Endothelial cell of umbilical vein (primary cell): ENCODE measurements at regions not wholly inside any gene's neighbourhood (a gene's known extent, or its start where the extent isn't known, plus 50 kb on each side); places are given as distances from the start of the nearest gene placed in this dataset.

Experiments used
- BruUV-seq: library from RNA; stranded (reverse); fragments of 400-500 nt; replicated peaks from 2 replicates; lab custom pipeline; 2021; lab: Mats Ljungman, UMichigan
- CTCF ChIA-PET: fragments of 300-600, 350-600 bp; sonication (Branson Sonifier 250); formaldehyde crosslinking; loops from one replicate; lab custom pipeline; 2021; ENCODE audit warnings: antibody characterized with exemption, inconsistent platforms; lab: Charles Lee
- POLR2A ChIA-PET: fragments of 300-600, 350-600 bp; sonication (Branson Sonifier 250); formaldehyde crosslinking; loops from one replicate; lab custom pipeline; 2021; ENCODE audit warnings: antibody characterized with exemption, inconsistent platforms; lab: Charles Lee
- DNase-seq: peaks from one replicate; pipeline ENCODE4 v3.0.0-alpha.2; 2011; ENCODE audit warnings: low read depth, low spot score
- FAIRE-seq: peaks from 2 replicates; lab custom pipeline; 2011; peaks lifted over from hg19 to GRCh38; lab: Jason Lieb, UNC
- H2AFZ ChIP-seq: 2 replicates; pipeline ENCODE4 v1.6.0; 2012; ENCODE audit warnings: low read depth, low read length, control low read depth, inconsistent platforms
- H3K27ac ChIP-seq: 2 replicates; pipeline ENCODE4 v1.5.1; 2011; ENCODE audit warnings: low read depth, mild to moderate bottlenecking, control low read depth, low read length, moderate library complexity; ENCODE audit not compliant: insufficient read depth
- H3K27me3 ChIP-seq, 2 experiments: 2 replicates each; pipeline versions ENCODE4 v1.6.0 to v1.6.1; 2011; ENCODE audit warnings: low read length in 2 of 2, mixed read lengths in 1 of 2; ENCODE audit not compliant: control insufficient read depth in 2 of 2, insufficient read depth in 2 of 2
- H3K36me3 ChIP-seq, 2 experiments: 2 replicates in 1 of 2; 3 replicates in 1 of 2; pipeline ENCODE4 v1.5.1; 2011; ENCODE audit warnings: low read length in 2 of 2, mild to moderate bottlenecking in 1 of 2, moderate library complexity in 1 of 2; ENCODE audit not compliant: control insufficient read depth in 2 of 2, insufficient read depth in 2 of 2; ENCODE audit errors: extremely low read depth in 1 of 2
- H3K4me1 ChIP-seq: 3 replicates; pipeline ENCODE4 v1.5.1; 2011; ENCODE audit warnings: mild to moderate bottlenecking, low read length; ENCODE audit not compliant: control insufficient read depth, insufficient read depth; ENCODE audit errors: extremely low read depth
- H3K4me2 ChIP-seq: 2 replicates; pipeline ENCODE4 v1.6.1; 2011; ENCODE audit warnings: low read length, control low read depth, mixed read lengths; ENCODE audit not compliant: insufficient read depth
- H3K4me3 ChIP-seq, 3 experiments: fragments of 200-600 bp in 1 of 3; sonication (generic), shearing (Covaris generic) in 1 of 3; replicated peaks in 1 of 3; 2 replicates each; pipeline ENCODE4 v1.5.1; 2011 to 2016; ENCODE audit warnings: control low read depth in 3 of 3, low read length in 3 of 3, mild to moderate bottlenecking in 2 of 3, inconsistent platforms in 1 of 3, low read depth in 1 of 3, moderate library complexity in 1 of 3; ENCODE audit not compliant: insufficient read depth in 1 of 3
- H3K79me2 ChIP-seq: 2 replicates; pipeline ENCODE4 v1.6.0; 2012; ENCODE audit warnings: low read length, inconsistent platforms; ENCODE audit not compliant: control insufficient read depth, insufficient read depth
- H3K9ac ChIP-seq: replicated peaks from 2 replicates; pipeline ENCODE3; 2011; ENCODE audit warnings: low read length, control low read depth; ENCODE audit not compliant: insufficient read depth; ENCODE audit errors: extremely low read depth
- H3K9me1 ChIP-seq: replicated peaks from 3 replicates; pipeline ENCODE4 v1.6.0; 2011; ENCODE audit warnings: mild to moderate bottlenecking, low read length; ENCODE audit not compliant: control insufficient read depth, insufficient read depth; ENCODE audit errors: extremely low read depth
- H3K9me3 ChIP-seq: replicated peaks from 2 replicates; pipeline ENCODE4 v1.5.1; 2012; ENCODE audit warnings: low read length, inconsistent platforms; ENCODE audit not compliant: control insufficient read depth, insufficient read depth
- H4K20me1 ChIP-seq: replicated peaks from 2 replicates; pipeline ENCODE3; 2011; ENCODE audit warnings: mild to moderate bottlenecking, low read length; ENCODE audit not compliant: control insufficient read depth, insufficient read depth; ENCODE audit errors: extremely low read depth
- CTCF ChIP-seq, 2 donors: IDR thresholded peaks; 1 replicate in 1 of 2; 2 replicates in 1 of 2; pipeline ENCODE4 v1.5.1; 2011; ENCODE audit warnings: low read length in 2 of 2, mild to moderate bottlenecking in 2 of 2, moderate library complexity in 2 of 2, control low read depth in 1 of 2, inconsistent platforms in 1 of 2, low read depth in 1 of 2; ENCODE audit not compliant: insufficient read depth in 1 of 2; ENCODE audit errors: extremely low read depth in 1 of 2
- EZH2 ChIP-seq: IDR thresholded peaks from 2 replicates; pipeline ENCODE4 v1.6.1; 2012; ENCODE audit warnings: borderline replicate concordance, low read depth, mild to moderate bottlenecking, moderate library complexity, low read length, inconsistent platforms; ENCODE audit not compliant: severe bottlenecking
- FOS ChIP-seq: IDR thresholded peaks from 2 replicates; pipeline ENCODE4 v1.6.1; 2011; ENCODE audit warnings: mild to moderate bottlenecking, low read length, moderate library complexity, borderline replicate concordance; ENCODE audit not compliant: insufficient read depth
- GATA2 ChIP-seq: IDR thresholded peaks from 2 replicates; pipeline ENCODE4 v1.7.0; 2011; ENCODE audit warnings: low read depth, mild to moderate bottlenecking, moderate library complexity, mixed read lengths, low read length; ENCODE audit not compliant: insufficient read length, insufficient read depth
- POLR2AphosphoS5 ChIP-seq: IDR thresholded peaks from 2 replicates; pipeline ENCODE4 v1.6.1; 2012; ENCODE audit warnings: low read depth, mild to moderate bottlenecking, control low read depth, low read length, moderate library complexity; ENCODE audit not compliant: insufficient read depth
- dilution Hi-C: fragments of 300-500 bp; cut with MboI; formaldehyde crosslinking; loops from one replicate; pipeline ENCODE4 v1.15.0; 2019; ENCODE audit warnings: low sequenced_read_pairs; ENCODE audit not compliant: extremely low pct_ligation_motif_present
- intact Hi-C: fragments of 100-400 bp; cut with micrococcal nuclease; formaldehyde crosslinking; loops from one replicate; pipeline ENCODE4 v1.10.0; 2022
- TF ChIP-seq, protein P1 (sequence below): IDR thresholded peaks from 2 replicates; pipeline ENCODE4 v1.6.1; 2011; ENCODE audit not compliant: insufficient read depth, insufficient read length

GRCh38 chr1:218785928-218786327, 387.8 kb upstream of the LYPLAL1 start:
- ChIA-PET POLR2A (no interaction called here), CTCF (interaction anchor here (1.0 to 1.1 kb wide), 2 partner anchors 18 to 281 kb away, joined by 3 read pairs; no protein-coding TSS in a partner anchor)
- H3K4me1 ChIP-seq, result no peaks in the 10 kb centered on the region
- no peaks in the 10 kb centered on the region for H3K36me3 ChIP-seq
- no peaks in the 10 kb centered on the region for H4K20me1 ChIP-seq
- FAIRE-seq, result peak; percentile 18
- no peaks in the 10 kb centered on the region for H3K9me3 ChIP-seq
- H3K4me2 ChIP-seq, result no peak overlapping the region
- no peak overlapping the region for H3K27ac ChIP-seq
- intact Hi-C loops (no loop called here), dilution Hi-C loops (no loop called here)
- no peaks in the 10 kb centered on the region for H3K27me3 ChIP-seq
- TF ChIP-seq EZH2 (no peak), CTCF (IDR thresholded peaks at IDR 0.05; ENCODE audit: extremely low read depth in 1 of 2, insufficient read depth in 1 of 2, low read depth in 1 of 2, low read length in 2 of 2) (no peak), POLR2AphosphoS5 (no peak), FOS (no peak)
- TF ChIP-seq, protein P1, sequence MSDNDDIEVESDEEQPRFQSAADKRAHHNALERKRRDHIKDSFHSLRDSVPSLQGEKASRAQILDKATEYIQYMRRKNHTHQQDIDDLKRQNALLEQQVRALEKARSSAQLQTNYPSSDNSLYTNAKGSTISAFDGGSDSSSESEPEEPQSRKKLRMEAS, result peak; percentile 63
- H3K9ac ChIP-seq, result no peak overlapping the region
- H3K79me2 ChIP-seq, result no peaks in the 10 kb centered on the region
- BruUV-seq, result no TSS peak
- DNase-seq, result peak; percentile 67
- H3K4me3 ChIP-seq, result no peak overlapping the region
- H2AFZ ChIP-seq, result peak overlapping the region; percentile 73
- H3K9me1 ChIP-seq, result no peaks in the 10 kb centered on the region

- H3K27me3 ChIP-seq, result no peaks in the 10 kb centered on the region
- FAIRE-seq (no peak), DNase-seq (no peak)
- no peaks in the 10 kb centered on the region for H3K9me3 ChIP-seq
- H3K9me1 ChIP-seq, result no peaks in the 10 kb centered on the region
- no peaks in the 10 kb centered on the region for H4K20me1 ChIP-seq
- intact Hi-C loops, result no loop called here
- POLR2A ChIA-PET, result no interaction called here
- dilution Hi-C loops, result no loop called here
- no TSS peak for BruUV-seq
- H3K27ac ChIP-seq, result no peak overlapping the region
- no peak overlapping the region for H2AFZ ChIP-seq
- CTCF ChIA-PET, result no interaction called here
- no peaks in the 10 kb centered on the region for H3K36me3 ChIP-seq
- H3K4me3 ChIP-seq, result no peak overlapping the region
- H3K9ac ChIP-seq, result no peak overlapping the region
- no peaks in the 10 kb centered on the region for H3K79me2 ChIP-seq
- TF ChIP-seq EZH2 (no peak), GATA2 (peak; percentile 50)
- H3K4me2 ChIP-seq, result no peak overlapping the region
- no peaks in the 10 kb centered on the region for H3K4me1 ChIP-seq
Measured at GRCh38 chr1:218787826-218788225, 385.9 kb upstream of the LYPLAL1 start.
